ENCODE measurements at regions not wholly inside any gene's neighbourhood (a gene's known extent, or its start where the extent isn't known, plus 50 kb on each side); places are given as distances from the start of the nearest gene placed in this dataset.

GRCh38 chr3:35413483-35413882, 225.8 kb upstream of the ARPP21 start:
- no peak overlapping the region for H3K4me3 ChIP-seq (ENCODE audit: low read depth, low read length)
- TF ChIP-seq CTCF (conservative IDR thresholded peaks at IDR 0.05; ENCODE audit: low read depth, low read length), result no peak
- DNase-seq (ENCODE audit: low read depth), result no peak

GRCh38 chr3:35417080-35417479, 222.2 kb upstream of the ARPP21 start:
- no peak overlapping the region for H3K4me3 ChIP-seq (ENCODE audit: low read depth, low read length)
- no peak for DNase-seq (ENCODE audit: low read depth)
- TF ChIP-seq CTCF (conservative IDR thresholded peaks at IDR 0.05; ENCODE audit: low read depth, low read length), result no peak

- DNase-seq (ENCODE audit: low read depth), result no peak
- TF ChIP-seq CTCF (conservative IDR thresholded peaks at IDR 0.05; ENCODE audit: low read depth, low read length), result no peak
Observed at GRCh38 chr3:35422101-35422500, 217.2 kb upstream of the ARPP21 start.

GRCh38 chr3:35422836-35423601, 216.3 kb upstream of the ARPP21 start:
- no peak overlapping the region for H3K4me3 ChIP-seq (ENCODE audit: low read depth, low read length)
- TF ChIP-seq CTCF (conservative IDR thresholded peaks at IDR 0.05; ENCODE audit: low read depth, low read length), result no peak
- no peak for DNase-seq (ENCODE audit: low read depth)

More at GRCh38 chr3:35422101-35422500, 217.2 kb upstream of the ARPP21 start:
- H3K4me3 ChIP-seq (ENCODE audit: low read depth, low read length), result no peak overlapping the region

- no peak for TF ChIP-seq CTCF (conservative IDR thresholded peaks at IDR 0.05; ENCODE audit: low read depth, low read length)
- H3K4me3 ChIP-seq (ENCODE audit: low read depth, low read length), result no peak overlapping the region
- DNase-seq (ENCODE audit: low read depth), result no peak
Observed at GRCh38 chr3:35426366-35426958, 212.9 kb upstream of the ARPP21 start.

GRCh38 chr3:35437381-35437780, 201.9 kb upstream of the ARPP21 start:
- no peak for DNase-seq (ENCODE audit: low read depth)
- no peak for TF ChIP-seq CTCF (conservative IDR thresholded peaks at IDR 0.05; ENCODE audit: low read depth, low read length)
- H3K4me3 ChIP-seq (ENCODE audit: low read depth, low read length), result no peak overlapping the region

- no peak overlapping the region for H3K4me3 ChIP-seq (ENCODE audit: low read depth, low read length)
- no peak for DNase-seq (ENCODE audit: low read depth)
- no peak for TF ChIP-seq CTCF (conservative IDR thresholded peaks at IDR 0.05; ENCODE audit: low read depth, low read length)
Observed at GRCh38 chr3:35438101-35438500, 201.2 kb upstream of the ARPP21 start.
